OCI-LY3 (cell line): ENCODE measurements at regions not wholly inside any gene's neighbourhood (a gene's known extent, or its start where the extent isn't known, plus 50 kb on each side); places are given as distances from the start of the nearest gene placed in this dataset.

ENCODE experiments used
- EZH2phosphoT487 ChIP-seq: fragments of 200-600 bp; shearing (Covaris generic); IDR thresholded peaks from 2 replicates; pipeline ENCODE4 v1.6.1; 2018; ENCODE audit warnings: antibody characterized with exemption, mixed run types, low read depth
- TF ChIP-seq, protein P1 (sequence below): fragments of 200-600, 300-600 bp; sonication (generic); IDR thresholded peaks from 2 replicates; pipeline ENCODE4 v1.5.1; 2014; ENCODE audit warnings: antibody characterized with exemption, low read length, low read depth

DNA sequence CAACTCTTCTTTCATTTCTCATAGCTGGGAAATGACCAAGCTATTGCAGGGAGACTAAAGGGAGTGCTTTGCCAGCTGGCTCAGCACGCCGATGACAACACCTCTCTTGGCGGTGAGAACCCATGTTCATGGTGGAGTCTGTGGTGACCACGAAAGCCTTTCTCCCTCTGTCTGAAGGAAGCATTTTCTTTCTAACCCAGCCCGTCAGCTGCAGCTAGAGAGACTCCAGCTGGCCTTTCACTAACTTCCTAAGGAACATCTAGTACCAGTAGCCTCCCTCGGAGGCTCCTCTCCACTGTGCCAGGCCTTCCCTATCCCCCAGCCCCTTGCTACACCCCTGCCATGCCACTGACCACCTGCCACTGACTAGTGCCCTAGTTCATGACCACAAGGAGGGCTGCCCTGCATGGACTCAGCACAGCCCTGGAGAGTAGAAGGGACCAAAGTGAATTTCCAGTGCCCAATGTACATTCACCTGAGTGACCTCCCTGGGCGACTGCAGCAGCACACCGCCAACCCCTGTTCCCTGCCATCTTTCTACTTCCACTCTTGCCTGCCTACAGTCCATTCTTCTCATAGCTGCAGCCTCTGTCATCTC is 81.3 kb downstream of the CBLN1 start:
- TF ChIP-seq, protein P1, sequence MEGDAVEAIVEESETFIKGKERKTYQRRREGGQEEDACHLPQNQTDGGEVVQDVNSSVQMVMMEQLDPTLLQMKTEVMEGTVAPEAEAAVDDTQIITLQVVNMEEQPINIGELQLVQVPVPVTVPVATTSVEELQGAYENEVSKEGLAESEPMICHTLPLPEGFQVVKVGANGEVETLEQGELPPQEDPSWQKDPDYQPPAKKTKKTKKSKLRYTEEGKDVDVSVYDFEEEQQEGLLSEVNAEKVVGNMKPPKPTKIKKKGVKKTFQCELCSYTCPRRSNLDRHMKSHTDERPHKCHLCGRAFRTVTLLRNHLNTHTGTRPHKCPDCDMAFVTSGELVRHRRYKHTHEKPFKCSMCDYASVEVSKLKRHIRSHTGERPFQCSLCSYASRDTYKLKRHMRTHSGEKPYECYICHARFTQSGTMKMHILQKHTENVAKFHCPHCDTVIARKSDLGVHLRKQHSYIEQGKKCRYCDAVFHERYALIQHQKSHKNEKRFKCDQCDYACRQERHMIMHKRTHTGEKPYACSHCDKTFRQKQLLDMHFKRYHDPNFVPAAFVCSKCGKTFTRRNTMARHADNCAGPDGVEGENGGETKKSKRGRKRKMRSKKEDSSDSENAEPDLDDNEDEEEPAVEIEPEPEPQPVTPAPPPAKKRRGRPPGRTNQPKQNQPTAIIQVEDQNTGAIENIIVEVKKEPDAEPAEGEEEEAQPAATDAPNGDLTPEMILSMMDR: no peak
- TF ChIP-seq EZH2phosphoT487: no peak
